ENCODE measurements at regions not wholly inside any gene's neighbourhood (a gene's known extent, or its start where the extent isn't known, plus 50 kb on each side); places are given as distances from the start of the nearest gene placed in this dataset.
A peak's percentile ranks its signal among the peaks of the same experiment; 100 is the strongest.

DNA sequence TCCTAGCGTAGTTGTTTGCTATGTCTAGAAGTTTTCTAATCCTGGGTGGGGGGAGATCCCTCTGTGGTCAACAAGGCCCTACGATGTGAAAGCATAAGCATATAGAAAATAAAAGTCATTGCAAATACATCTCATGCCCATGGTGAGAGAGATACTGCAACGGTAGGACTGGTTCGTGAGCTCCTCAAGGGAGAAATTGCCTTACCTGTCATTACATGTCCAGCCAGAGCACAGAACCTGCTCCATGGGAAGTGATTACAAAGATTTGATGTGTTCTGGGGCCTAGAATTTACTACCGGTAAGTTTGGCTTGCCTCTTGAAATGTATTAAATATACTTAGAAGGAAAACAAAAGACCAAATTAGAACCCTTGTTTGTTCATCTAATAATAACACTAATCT lies 60.9 kb upstream of the FAM47B start:
- TF ChIP-seq, protein P1, sequence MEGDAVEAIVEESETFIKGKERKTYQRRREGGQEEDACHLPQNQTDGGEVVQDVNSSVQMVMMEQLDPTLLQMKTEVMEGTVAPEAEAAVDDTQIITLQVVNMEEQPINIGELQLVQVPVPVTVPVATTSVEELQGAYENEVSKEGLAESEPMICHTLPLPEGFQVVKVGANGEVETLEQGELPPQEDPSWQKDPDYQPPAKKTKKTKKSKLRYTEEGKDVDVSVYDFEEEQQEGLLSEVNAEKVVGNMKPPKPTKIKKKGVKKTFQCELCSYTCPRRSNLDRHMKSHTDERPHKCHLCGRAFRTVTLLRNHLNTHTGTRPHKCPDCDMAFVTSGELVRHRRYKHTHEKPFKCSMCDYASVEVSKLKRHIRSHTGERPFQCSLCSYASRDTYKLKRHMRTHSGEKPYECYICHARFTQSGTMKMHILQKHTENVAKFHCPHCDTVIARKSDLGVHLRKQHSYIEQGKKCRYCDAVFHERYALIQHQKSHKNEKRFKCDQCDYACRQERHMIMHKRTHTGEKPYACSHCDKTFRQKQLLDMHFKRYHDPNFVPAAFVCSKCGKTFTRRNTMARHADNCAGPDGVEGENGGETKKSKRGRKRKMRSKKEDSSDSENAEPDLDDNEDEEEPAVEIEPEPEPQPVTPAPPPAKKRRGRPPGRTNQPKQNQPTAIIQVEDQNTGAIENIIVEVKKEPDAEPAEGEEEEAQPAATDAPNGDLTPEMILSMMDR (IDR thresholded peaks at IDR 0.05; ENCODE audit: insufficient read depth, low read length, poor library complexity, severe bottlenecking): no peak
- no peaks in the 10 kb centered on the region for H3K27me3 ChIP-seq (ENCODE audit: control insufficient read depth, insufficient read depth, low read length)
- no peak for DNase-seq (ENCODE audit: low read depth)
- no peak overlapping the region for H3K4me3 ChIP-seq (ENCODE audit: low read depth, low read length)
- no peaks in the 10 kb centered on the region for H3K36me3 ChIP-seq (ENCODE audit: control insufficient read depth, insufficient read depth, low read length)

DNA sequence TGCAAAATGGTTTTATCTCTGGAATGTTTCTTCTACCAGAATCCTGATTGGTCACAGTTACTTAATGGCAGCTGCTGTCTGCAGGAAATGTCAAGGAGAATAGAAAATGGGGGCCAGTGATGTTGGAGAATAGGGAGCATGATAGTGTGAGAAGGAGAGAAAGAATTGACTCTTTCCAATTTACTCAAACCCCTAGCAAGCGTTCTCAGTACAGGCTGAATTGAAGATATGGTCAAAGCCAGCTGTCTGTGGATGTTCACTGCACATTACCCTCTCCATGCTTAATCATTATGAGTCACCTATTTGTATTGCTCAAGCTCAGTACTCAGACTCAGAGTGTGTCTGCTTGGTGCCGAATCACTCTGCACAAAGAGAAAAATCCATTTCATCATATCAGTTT lies 57.8 kb upstream of the FAM47B start:
- DNase-seq (ENCODE audit: low read depth): peak; percentile 59
- TF ChIP-seq, protein P1 (IDR thresholded peaks at IDR 0.05; ENCODE audit: insufficient read depth, low read length, poor library complexity, severe bottlenecking): no peak
- no peaks in the 10 kb centered on the region for H3K27me3 ChIP-seq (ENCODE audit: control insufficient read depth, insufficient read depth, low read length)
- H3K4me3 ChIP-seq (ENCODE audit: low read depth, low read length): no peak overlapping the region
- no peaks in the 10 kb centered on the region for H3K36me3 ChIP-seq (ENCODE audit: control insufficient read depth, insufficient read depth, low read length)

DNA sequence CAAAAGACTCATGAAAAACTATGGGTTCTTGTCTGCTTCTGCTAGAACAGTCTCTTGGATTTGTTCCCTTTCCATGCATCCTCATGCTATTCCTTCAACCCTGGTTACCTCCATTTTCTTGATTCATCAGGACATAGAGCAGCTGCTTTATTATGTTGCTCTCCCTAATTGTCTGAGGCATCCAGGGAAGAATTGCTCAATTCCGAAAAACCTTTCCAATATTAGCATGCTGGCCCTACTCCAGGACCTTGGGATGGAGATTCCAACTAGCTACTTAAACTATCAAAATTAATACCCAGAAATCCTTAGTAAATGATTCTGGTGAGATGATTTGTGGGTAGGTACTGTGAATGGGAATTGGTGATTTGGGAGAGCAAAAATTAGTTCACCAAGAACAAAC lies 56.6 kb upstream of the FAM47B start:
- no peaks in the 10 kb centered on the region for H3K36me3 ChIP-seq (ENCODE audit: control insufficient read depth, insufficient read depth, low read length)
- H3K4me3 ChIP-seq (ENCODE audit: low read depth, low read length): no peak overlapping the region
- TF ChIP-seq, protein P1 (IDR thresholded peaks at IDR 0.05; ENCODE audit: insufficient read depth, low read length, poor library complexity, severe bottlenecking): no peak
- no peak for DNase-seq (ENCODE audit: low read depth)
- H3K27me3 ChIP-seq (ENCODE audit: control insufficient read depth, insufficient read depth, low read length): no peaks in the 10 kb centered on the region

DNA sequence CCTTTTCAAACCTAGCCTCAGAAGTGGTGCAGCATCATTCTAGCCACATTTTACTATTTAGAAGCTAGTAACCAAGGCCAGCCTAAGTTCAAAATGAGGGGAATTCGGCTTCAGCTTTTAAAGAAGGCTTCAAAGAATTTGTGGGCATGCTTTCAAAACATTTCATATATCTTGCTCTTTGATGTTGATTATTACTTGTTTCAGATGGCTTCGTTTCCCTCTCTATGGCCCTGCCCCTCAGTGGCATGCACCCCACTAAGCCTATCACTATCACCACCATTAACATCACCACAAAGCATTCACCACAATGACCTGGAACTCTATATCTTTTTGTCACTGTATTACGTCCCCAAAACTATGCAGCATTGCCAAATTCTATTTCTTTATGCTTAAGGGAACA lies 51.2 kb upstream of the FAM47B start:
- Histone ChIP-seq H3K36me3 (ENCODE audit: control insufficient read depth, insufficient read depth, low read length) (no peaks in the 10 kb centered on the region), H3K27me3 (ENCODE audit: control insufficient read depth, insufficient read depth, low read length) (no peaks in the 10 kb centered on the region), H3K4me3 (ENCODE audit: low read depth, low read length) (no peak overlapping the region)
- DNase-seq (ENCODE audit: low read depth): no peak
- TF ChIP-seq, protein P1 (IDR thresholded peaks at IDR 0.05; ENCODE audit: insufficient read depth, low read length, poor library complexity, severe bottlenecking): no peak

Measured in kidney epithelial cell (primary cell).